ENCODE measurements at regions not wholly inside any gene's neighbourhood (a gene's known extent, or its start where the extent isn't known, plus 50 kb on each side); places are given as distances from the start of the nearest gene placed in this dataset.

GRCh38 chr11:86741484-86741835 is 58.9 kb upstream of the PRSS23 start:
- TF ChIP-seq TOE1 (IDR thresholded peaks at IDR 0.05; ENCODE audit: borderline replicate concordance) (no peak), TOE1 (CRISPR knock-in tag; IDR thresholded peaks at IDR 0.05; ENCODE audit: borderline replicate concordance, low read depth) (no peak), ZNF780A (CRISPR knock-in tag; IDR thresholded peaks at IDR 0.05) (no peak), HEY1 (CRISPR knock-in tag; IDR thresholded peaks at IDR 0.05; ENCODE audit: borderline replicate concordance) (no peak), ZNF232 (CRISPR knock-in tag; IDR thresholded peaks at IDR 0.05) (no peak), EP300 (IDR thresholded peaks at IDR 0.05; ENCODE audit: low read length) (no peak), REST (IDR thresholded peaks at IDR 0.05; ENCODE audit: borderline replicate concordance) (no peak), REST (CRISPR knock-in tag; IDR thresholded peaks at IDR 0.05; ENCODE audit: low read depth) (no peak), ETS2 (tag; IDR thresholded peaks at IDR 0.05; ENCODE audit: borderline replicate concordance, poor library complexity, severe bottlenecking) (no peak), ZBTB8A (IDR thresholded peaks at IDR 0.05; ENCODE audit: partially characterized antibody) (no peak)

Measured in K562 (cell line).